NCI-H2107 (cell line): ENCODE measurements at regions not wholly inside any gene's neighbourhood (a gene's known extent, or its start where the extent isn't known, plus 50 kb on each side); places are given as distances from the start of the nearest gene placed in this dataset.
A peak's percentile ranks its signal among the peaks of the same experiment; 100 is the strongest.
"Not testable (repeated sequence)": the region's sequence is repeated elsewhere in the genome, so short reads cannot be mapped to it uniquely, and the experiment has no call there.

ENCODE experiments used
- DNase-seq: peaks from one replicate; lab custom pipeline; 2025; lab: John Stamatoyannopoulos, UW

DNA sequence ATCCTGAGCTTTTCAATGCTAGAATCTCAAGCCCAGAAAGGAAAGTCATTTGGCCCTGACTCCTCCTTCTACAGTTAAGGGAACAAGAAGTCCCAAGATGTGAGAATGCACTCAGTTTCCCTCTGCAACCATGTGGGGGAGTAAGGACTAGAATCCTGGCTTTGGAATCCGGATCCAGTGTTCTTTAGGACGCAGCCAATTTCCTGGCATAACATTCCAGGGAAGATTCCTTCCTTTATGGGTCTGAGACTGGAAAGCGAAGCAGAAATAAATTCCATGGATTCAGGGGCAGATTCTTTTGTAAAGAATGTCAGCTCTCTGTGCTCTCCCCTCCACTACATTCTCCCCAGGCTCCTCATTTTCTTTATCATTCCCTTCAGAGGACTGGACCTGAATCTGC, 151.8 kb upstream of the SOX14 start:
- DNase-seq = no peak

GRCh38 chr3:137615659-137616418, 148.3 kb upstream of the SOX14 start:
- no peak for DNase-seq

- no peak for DNase-seq
These were observed 122.0 kb upstream of the SOX14 start for GRCh38 chr3:137641879-137642704.

DNA sequence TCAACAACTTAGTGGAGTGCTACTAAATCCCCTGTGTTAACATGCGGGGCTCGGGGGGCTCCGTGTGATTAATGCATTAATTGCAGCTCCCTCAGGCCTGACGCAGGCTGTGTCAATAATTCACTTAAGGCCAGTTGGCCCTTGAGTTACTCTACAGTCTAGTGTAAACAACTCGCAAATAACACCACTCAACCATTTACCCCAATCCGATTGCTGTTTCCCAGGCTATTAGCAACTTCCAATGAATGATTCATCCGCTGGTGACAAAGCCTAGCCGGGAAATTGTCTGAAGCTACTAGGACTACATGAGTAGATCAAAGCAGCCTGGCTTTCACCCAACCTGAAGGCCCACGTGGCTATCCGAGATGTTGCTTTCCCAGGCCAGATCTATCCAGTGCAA, 121.3 kb upstream of the SOX14 start:
- DNase-seq = no peak

DNA sequence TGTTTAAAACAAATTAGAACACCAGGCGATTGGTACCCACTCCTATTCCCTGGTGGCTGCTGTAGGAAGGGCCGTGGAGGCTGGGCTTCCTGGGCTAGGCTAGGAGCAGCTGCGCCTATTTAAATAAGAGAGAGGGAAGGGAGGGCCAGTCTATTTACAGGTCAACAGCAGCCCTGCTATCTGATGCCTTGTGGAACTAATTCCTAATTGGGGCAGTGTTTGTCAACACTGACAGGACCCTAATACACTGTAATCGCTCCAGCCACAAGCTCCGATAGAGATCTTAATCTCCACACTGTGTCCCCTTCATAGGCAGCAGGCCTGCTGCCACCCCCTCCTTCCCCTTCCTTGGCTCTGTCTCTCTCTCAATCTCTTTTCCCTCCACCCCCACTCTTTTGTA, 116.9 kb upstream of the SOX14 start:
- no peak for DNase-seq

DNA sequence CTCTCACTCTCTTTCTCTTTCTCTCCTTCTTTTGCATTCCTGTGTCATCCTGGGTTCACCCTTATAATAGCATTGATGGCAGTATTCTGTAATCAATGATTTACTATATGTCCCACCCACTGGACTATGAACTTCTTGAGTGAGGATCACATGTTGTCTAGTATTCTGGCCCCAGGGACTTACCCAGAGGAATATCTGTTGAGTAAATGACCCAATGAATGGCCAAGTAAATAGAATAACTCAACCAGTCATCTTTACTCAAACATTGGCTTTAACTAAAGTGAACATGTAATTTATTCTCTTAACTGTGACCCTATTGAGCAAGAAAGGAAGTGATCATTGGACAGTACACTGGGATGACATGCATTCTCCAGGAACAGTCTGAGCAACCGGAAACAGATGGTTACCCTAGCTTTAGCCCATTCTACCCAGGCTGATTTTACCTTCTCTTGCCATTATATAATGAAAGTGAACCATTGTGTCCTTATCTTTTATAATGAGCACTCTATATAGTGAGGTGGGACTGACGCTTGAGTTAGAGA, 94.5 kb upstream of the SOX14 start:
- no peak for DNase-seq

DNA sequence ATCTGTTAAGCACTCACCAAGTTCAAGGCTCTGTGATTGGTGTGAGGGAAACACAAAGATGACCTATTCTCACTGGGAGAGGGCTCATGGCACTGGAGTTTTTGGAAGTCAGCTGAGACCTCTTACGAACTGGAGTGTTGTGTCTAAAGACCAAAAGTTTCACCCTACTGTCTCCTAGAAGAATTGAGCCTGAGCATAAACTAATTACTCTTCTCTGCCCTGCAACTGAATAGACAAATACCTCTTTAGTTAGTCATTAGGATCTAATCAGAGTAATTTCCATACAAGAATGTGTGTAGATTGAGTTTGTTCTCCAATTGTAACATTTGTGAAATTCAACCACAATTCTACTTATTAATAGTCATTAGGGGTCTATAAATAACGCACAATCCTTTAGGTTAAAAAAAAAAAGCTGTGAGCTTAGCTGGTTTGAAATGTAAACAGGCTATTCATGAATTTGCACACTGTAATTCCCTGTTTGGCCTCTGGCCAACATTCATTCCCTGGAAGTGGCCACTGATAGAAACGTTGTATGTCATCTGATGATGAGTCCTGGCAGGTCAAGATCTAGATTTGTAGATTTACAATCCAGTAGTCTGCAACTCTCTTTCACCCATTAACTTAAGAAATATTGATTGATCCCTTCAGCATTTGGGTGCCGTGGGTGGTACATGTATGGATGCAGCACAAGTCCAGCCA, 76.8 kb upstream of the SOX14 start:
- no peak for DNase-seq

- DNase-seq = peak; percentile 17
These were observed 71.2 kb upstream of the SOX14 start for GRCh38 chr3:137692803-137693431.

- DNase-seq = no peak
These were observed 70.3 kb upstream of the SOX14 start for GRCh38 chr3:137693791-137694190.

GRCh38 chr3:137694836-137695235, 69.3 kb upstream of the SOX14 start:
- DNase-seq = no peak

GRCh38 chr3:137695351-137695750, 68.8 kb upstream of the SOX14 start:
- DNase-seq = no peak

- DNase-seq = no peak
These were observed 55.0 kb upstream of the SOX14 start for GRCh38 chr3:137709011-137709601.

- DNase-seq = not testable (repeated sequence)
These were observed 50.1 kb upstream of the SOX14 start for GRCh38 chr3:137713965-137714364.
